Fibroblast of villous mesenchyme (primary cell): ENCODE measurements at regions not wholly inside any gene's neighbourhood (a gene's known extent, or its start where the extent isn't known, plus 50 kb on each side); places are given as distances from the start of the nearest gene placed in this dataset.

Experiments used
- DNase-seq: peaks from one replicate; pipeline ENCODE4 v3.0.0-alpha.2; 2010; ENCODE audit warnings: low read depth
- H3K4me3 ChIP-seq: 2 replicates; pipeline ENCODE4 v1.5.1; 2011; ENCODE audit warnings: low read depth, mild to moderate bottlenecking, low read length
- TF ChIP-seq, protein P1 (sequence below): IDR thresholded peaks from 2 replicates; pipeline ENCODE4 v1.5.1; 2012; ENCODE audit warnings: low read depth, mild to moderate bottlenecking, low read length; ENCODE audit not compliant: insufficient read depth

DNA sequence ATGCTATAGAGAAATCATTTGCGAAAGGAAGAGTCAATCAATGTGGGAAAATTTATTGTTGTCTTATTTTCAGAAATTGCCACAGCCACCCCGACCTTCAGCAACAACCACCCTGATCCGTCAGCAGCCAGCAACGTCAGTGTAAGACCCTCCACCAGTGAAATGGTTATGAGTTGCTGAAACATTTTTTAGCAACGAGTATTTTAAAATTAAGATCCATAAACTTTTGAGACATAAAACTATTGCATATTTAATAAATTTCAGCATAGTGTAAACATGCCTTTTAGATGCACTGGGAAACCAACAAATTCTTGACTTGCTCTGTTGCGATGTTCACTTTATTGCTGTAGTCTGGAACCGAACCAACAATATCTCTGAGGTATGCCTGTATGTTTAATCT is 887.9 kb downstream of the DCDC2C start:
- TF ChIP-seq, protein P1, sequence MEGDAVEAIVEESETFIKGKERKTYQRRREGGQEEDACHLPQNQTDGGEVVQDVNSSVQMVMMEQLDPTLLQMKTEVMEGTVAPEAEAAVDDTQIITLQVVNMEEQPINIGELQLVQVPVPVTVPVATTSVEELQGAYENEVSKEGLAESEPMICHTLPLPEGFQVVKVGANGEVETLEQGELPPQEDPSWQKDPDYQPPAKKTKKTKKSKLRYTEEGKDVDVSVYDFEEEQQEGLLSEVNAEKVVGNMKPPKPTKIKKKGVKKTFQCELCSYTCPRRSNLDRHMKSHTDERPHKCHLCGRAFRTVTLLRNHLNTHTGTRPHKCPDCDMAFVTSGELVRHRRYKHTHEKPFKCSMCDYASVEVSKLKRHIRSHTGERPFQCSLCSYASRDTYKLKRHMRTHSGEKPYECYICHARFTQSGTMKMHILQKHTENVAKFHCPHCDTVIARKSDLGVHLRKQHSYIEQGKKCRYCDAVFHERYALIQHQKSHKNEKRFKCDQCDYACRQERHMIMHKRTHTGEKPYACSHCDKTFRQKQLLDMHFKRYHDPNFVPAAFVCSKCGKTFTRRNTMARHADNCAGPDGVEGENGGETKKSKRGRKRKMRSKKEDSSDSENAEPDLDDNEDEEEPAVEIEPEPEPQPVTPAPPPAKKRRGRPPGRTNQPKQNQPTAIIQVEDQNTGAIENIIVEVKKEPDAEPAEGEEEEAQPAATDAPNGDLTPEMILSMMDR = no peak
- DNase-seq = no peak
- H3K4me3 ChIP-seq = no peak overlapping the region

DNA sequence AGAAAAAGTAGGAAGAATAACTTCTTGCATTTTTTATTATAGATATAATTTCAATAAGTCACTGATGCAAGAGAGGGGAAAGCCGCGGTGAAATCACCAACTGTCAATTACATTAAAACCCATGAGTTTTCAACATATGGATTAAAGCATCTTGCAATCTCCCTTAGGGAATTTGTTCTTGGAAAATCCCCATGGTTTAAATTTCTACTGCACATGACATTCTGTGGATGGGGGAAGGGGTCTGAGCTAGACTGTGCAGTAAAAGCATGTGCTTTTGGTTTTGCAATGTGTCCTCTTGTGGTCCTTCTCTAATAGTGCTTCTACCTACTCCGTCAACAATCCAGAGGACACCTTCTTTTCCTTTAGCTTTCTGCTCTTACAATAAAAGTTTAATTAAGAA is 894.0 kb downstream of the DCDC2C start:
- H3K4me3 ChIP-seq = no peak overlapping the region
- TF ChIP-seq, protein P1 = no peak
- DNase-seq = no peak

DNA sequence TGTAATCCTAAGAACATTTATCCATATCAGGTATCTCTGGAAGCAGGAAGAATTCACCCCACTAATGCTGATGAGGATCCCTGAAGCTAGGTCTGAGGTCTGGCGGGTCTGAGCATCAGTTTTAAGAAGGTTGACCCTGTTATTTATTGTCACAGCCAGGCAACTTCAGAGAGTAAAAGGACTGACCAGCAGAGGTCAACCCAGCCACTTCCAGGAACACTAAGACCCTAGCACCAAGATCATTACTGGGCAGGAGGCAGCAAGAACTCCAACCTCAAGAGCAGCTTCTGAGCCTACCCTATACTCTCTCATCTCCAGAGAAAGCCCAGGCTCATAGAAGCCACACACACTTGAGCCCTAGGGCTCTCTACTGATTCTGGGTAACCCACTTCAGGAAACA is 901.4 kb downstream of the DCDC2C start:
- no peak for DNase-seq
- no peak overlapping the region for H3K4me3 ChIP-seq
- TF ChIP-seq, protein P1 = no peak

DNA sequence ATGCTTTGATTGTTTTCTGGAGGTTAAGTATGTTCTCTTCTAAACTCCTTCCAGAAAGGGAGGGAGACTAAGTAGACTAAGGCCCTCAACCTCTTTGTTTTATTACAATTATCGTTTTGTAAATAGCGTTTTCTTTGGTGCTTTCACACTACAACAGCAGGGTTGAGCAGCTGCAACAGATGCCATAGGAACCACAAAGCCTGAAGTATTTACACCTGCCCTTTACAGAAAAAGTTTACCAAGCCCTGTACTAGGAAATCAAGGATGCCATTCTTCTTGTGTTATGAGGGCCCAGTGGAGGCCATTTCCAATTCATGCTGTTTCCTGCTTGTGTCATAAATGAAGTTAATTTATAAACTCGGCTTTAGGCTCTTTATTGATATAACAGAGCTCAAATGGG is 914.8 kb downstream of the DCDC2C start:
- TF ChIP-seq, protein P1 = no peak
- DNase-seq = no peak
- H3K4me3 ChIP-seq = no peak overlapping the region

DNA sequence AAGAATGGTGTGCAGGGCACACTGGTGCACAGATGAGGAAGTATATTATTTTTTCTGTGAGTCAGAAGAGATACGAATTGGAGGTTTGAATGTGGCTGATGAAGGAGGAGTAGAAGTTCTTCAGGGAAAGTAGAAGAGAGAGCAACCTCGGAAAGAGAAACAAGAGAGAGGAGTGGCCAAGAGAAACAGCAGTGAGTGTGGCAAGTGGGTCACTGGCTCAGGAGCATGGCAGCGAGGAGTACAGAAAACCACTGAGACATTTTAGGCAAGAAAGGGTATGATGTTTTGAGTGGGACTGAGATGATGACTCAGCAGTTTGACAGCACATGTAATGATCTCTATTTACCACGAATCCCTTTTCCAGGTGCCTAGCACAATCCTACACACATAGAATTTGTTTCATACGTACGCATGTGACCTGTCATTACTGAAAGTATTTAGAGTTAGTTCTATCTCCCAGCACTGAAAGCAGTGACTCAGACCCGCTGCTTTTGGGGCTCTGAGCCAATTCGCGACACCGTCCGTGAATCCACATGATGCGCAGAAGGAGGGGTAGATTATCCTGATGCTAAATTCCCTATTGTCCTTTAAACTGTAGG is 915.4 kb downstream of the DCDC2C start:
- DNase-seq = no peak
- no peak overlapping the region for H3K4me3 ChIP-seq
- TF ChIP-seq, protein P1 = no peak

DNA sequence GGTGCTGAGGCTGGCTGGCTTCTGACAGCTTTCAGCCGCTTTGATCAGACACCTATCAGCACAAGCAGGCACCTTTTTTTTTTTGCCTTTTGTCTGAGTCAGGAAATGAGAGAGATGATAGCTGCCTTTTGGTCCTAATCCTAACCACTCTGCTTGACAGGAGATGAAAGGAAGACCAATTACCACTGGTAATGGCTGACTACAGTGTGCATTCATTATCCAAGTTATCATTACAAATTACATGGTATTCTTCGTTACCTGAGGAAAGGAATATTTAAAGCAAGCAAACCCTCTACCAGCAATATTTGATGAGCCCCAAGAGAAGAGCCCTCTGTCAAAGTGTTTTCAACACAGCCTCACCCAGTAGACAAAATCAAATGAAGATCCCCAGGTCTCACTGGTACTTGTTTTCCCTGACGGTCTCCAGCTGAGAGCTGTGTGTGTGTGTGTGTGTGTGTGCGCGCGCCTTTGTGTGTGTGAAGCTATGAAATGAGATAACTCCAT is 925.7 kb downstream of the DCDC2C start:
- DNase-seq = no peak

More for the DNA sequence above, 925.7 kb downstream of the DCDC2C start:
- TF ChIP-seq, protein P1 = no peak
- no peak overlapping the region for H3K4me3 ChIP-seq
